ENCODE measurements at regions not wholly inside any gene's neighbourhood (a gene's known extent, or its start where the extent isn't known, plus 50 kb on each side); places are given as distances from the start of the nearest gene placed in this dataset.

GRCh38 chr7:45290880-45291279 is 133.3 kb downstream of the RAMP3 start:
- H3K4me2 ChIP-seq (ENCODE audit: insufficient read depth, insufficient read length, low read length): no peak overlapping the region
- Mint-ChIP-seq H3K27ac (no peak overlapping the region), H3K4me1 (peaks cover 3 to 6% of the 10 kb centered on the region in 2 experiments; a peak in 3 of 4 replicates), H3K4me3 (no peak overlapping the region), H3K36me3 (ENCODE audit: insufficient read depth in 1 of 3, low read depth in 3 of 3) (peaks cover 14 to 19% (median 18%) of the 10 kb centered on the region in 3 experiments), H3K27me3 (ENCODE audit: low read depth) (peaks cover 5% of the 10 kb centered on the region), H3K9me3 (peaks cover 23 to 27% of the 10 kb centered on the region in 2 experiments)
- no peaks in the 10 kb centered on the region for H3K4me1 ChIP-seq (ENCODE audit: insufficient read depth, low read length)
- no peak overlapping the region for H3K14ac ChIP-seq (ENCODE audit: insufficient read depth, low read length)
- H4K91ac ChIP-seq (ENCODE audit: insufficient read length, low read depth, low read length): no peak overlapping the region
- no peak overlapping the region for H2BK12ac ChIP-seq (ENCODE audit: insufficient read length, low read depth, low read length)
- no peak overlapping the region for H2BK20ac ChIP-seq (ENCODE audit: low read depth, low read length, poor library complexity, severe bottlenecking)
- H3K18ac ChIP-seq (ENCODE audit: insufficient read length, low read depth, low read length): no peak overlapping the region
- H3K27ac ChIP-seq (ENCODE audit: insufficient read length, low read depth, low read length): no peak overlapping the region
- no peak overlapping the region for H3T11ph ChIP-seq (ENCODE audit: low read length)
- no peak overlapping the region for H3K23ac ChIP-seq (ENCODE audit: insufficient read length, low read depth, low read length)
- no peak overlapping the region for H2AK5ac ChIP-seq (ENCODE audit: insufficient read length, low read length)
- no peak overlapping the region for H3K9ac ChIP-seq (ENCODE audit: extremely low read depth, insufficient read length, low read length)
- H3K23me2 ChIP-seq (ENCODE audit: insufficient read length, low read depth, low read length, poor library complexity, severe bottlenecking): no peaks in the 10 kb centered on the region
- H4K5ac ChIP-seq (ENCODE audit: insufficient read length, low read depth, low read length): no peak overlapping the region
- no peak for DNase-seq
- peaks cover 8% of the 10 kb centered on the region for H3K9me3 ChIP-seq (ENCODE audit: control insufficient read depth, low read depth, low read length)
- no peak overlapping the region for H3K4ac ChIP-seq (ENCODE audit: low read depth, low read length)
- H2BK15ac ChIP-seq (ENCODE audit: low read depth, low read length): no peak overlapping the region
- TF ChIP-seq, protein P1, sequence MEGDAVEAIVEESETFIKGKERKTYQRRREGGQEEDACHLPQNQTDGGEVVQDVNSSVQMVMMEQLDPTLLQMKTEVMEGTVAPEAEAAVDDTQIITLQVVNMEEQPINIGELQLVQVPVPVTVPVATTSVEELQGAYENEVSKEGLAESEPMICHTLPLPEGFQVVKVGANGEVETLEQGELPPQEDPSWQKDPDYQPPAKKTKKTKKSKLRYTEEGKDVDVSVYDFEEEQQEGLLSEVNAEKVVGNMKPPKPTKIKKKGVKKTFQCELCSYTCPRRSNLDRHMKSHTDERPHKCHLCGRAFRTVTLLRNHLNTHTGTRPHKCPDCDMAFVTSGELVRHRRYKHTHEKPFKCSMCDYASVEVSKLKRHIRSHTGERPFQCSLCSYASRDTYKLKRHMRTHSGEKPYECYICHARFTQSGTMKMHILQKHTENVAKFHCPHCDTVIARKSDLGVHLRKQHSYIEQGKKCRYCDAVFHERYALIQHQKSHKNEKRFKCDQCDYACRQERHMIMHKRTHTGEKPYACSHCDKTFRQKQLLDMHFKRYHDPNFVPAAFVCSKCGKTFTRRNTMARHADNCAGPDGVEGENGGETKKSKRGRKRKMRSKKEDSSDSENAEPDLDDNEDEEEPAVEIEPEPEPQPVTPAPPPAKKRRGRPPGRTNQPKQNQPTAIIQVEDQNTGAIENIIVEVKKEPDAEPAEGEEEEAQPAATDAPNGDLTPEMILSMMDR (conservative IDR thresholded peaks at IDR 0.05): no peak
- WGBS (ENCODE audit: extremely low coverage, insufficient read length, low lambda C conversion rate): no CpG with 5 or more reads among the region's 3 CpGs
- no peak overlapping the region for H3K56ac ChIP-seq (ENCODE audit: insufficient read length, low read depth, low read length)
- no peak overlapping the region for H2BK120ac ChIP-seq (ENCODE audit: low read depth, low read length, poor library complexity, severe bottlenecking)
- H4K8ac ChIP-seq (replicated peaks; ENCODE audit: insufficient read length, low read depth, low read length): no peak overlapping the region
- H4K20me1 ChIP-seq (ENCODE audit: control insufficient read depth, insufficient read depth, insufficient read length): no peaks in the 10 kb centered on the region
- H2BK5ac ChIP-seq (ENCODE audit: insufficient read length, low read length): no peak overlapping the region
- no peak overlapping the region for H2AFZ ChIP-seq (ENCODE audit: low read length)
- no peaks in the 10 kb centered on the region for H3K27me3 ChIP-seq (ENCODE audit: insufficient read depth, low read length)
- no peaks in the 10 kb centered on the region for H3K79me2 ChIP-seq (ENCODE audit: insufficient read depth, low read length)
- no peaks in the 10 kb centered on the region for H3K79me1 ChIP-seq (ENCODE audit: insufficient read depth, low read depth, low read length, poor library complexity, severe bottlenecking)
